K562 (cell line): ENCODE measurements at regions not wholly inside any gene's neighbourhood (a gene's known extent, or its start where the extent isn't known, plus 50 kb on each side); places are given as distances from the start of the nearest gene placed in this dataset.

Experiments
- ATAC-seq: fragments of 200-7000 bp; cut with Tn5 transposase; 3 replicates; pipeline ENCODE4 v1.9.1; 2020; ENCODE audit warnings: moderate library complexity
- BruUV-seq: library from RNA; stranded (reverse); fragments of 400-500 nt; replicated peaks from 2 replicates; lab custom pipeline; 2021; lab: Mats Ljungman, UMichigan
- CTCF ChIA-PET: fragments of 300-600 bp; formaldehyde crosslinking; extraction: SDS; loops from one replicate; lab custom pipeline; 2021; ENCODE audit warnings: low intra/inter-chr PET ratio; lab: Yijun Ruan, JAX
- POLR2A ChIA-PET: fragments of 300-600, 350-650 bp; sonication (Branson Sonifier 250); formaldehyde crosslinking; extraction: SDS; loops from one replicate; lab custom pipeline; 2021; ENCODE audit warnings: antibody characterized with exemption, inconsistent platforms; lab: Yijun Ruan, JAX
- DNase-seq, 4 experiments: peaks; one replicate each; pipeline versions ENCODE4 v3.0.0 to v3.0.0-alpha.2; 2011 to 2018; ENCODE audit warnings: low spot score in 3 of 4, mixed read lengths in 3 of 4; ENCODE audit errors: extremely low read depth in 1 of 4
- FAIRE-seq: peaks from 2 replicates; lab custom pipeline; 2011; peaks lifted over from hg19 to GRCh38; lab: Jason Lieb, UNC
- H2AFZ ChIP-seq: 2 replicates; pipeline ENCODE4 v1.6.0; 2011; ENCODE audit warnings: low read depth, low read length, control low read depth, inconsistent platforms
- H3K27ac ChIP-seq: fragments of 200-600 bp; 3 replicates; pipeline ENCODE4 v1.8.0; 2011; ENCODE audit warnings: low read depth, mild to moderate bottlenecking, control low read depth, inconsistent platforms, low read length, moderate library complexity, mixed read lengths; ENCODE audit errors: extremely low read depth
- H3K27me3 ChIP-seq, 2 experiments: fragments of 300-600 bp in 1 of 2; 2 replicates in 1 of 2; 3 replicates in 1 of 2; pipeline versions ENCODE4 v1.6.0 to v1.8.0; 2011; ENCODE audit warnings: inconsistent platforms in 2 of 2, low read length in 2 of 2, mild to moderate bottlenecking in 1 of 2, mixed read lengths in 1 of 2, moderate library complexity in 1 of 2; ENCODE audit not compliant: control insufficient read depth in 2 of 2, insufficient read depth in 2 of 2
- H3K36me3 ChIP-seq: fragments of 300-600 bp; 3 replicates; pipeline ENCODE4 v1.8.0; 2011; ENCODE audit warnings: mild to moderate bottlenecking, low read length, inconsistent platforms; ENCODE audit not compliant: control insufficient read depth, insufficient read depth
- H3K4me1 ChIP-seq, 2 experiments: fragments of 200-600 bp in 1 of 2; replicated peaks in 1 of 2; 2 replicates in 1 of 2; 3 replicates in 1 of 2; pipeline versions ENCODE4 v1.5.1 to v1.8.0; 2011; ENCODE audit warnings: inconsistent platforms in 2 of 2, low read length in 2 of 2, mild to moderate bottlenecking in 1 of 2, mixed read lengths in 1 of 2, moderate library complexity in 1 of 2; ENCODE audit not compliant: control insufficient read depth in 2 of 2, insufficient read depth in 2 of 2
- H3K4me2 ChIP-seq: 2 replicates; pipeline ENCODE4 v1.6.1; 2011; ENCODE audit warnings: low read length, control low read depth, inconsistent platforms, mixed read lengths; ENCODE audit not compliant: insufficient read depth
- H3K4me3 ChIP-seq: fragments of 200-600 bp; sonication (generic), shearing (Covaris generic); 2 replicates; pipeline ENCODE4 v1.5.1; 2016; ENCODE audit warnings: control low read depth, inconsistent platforms
- H3K79me2 ChIP-seq: fragments of 200-600 bp; 3 replicates; pipeline ENCODE4 v1.8.0; 2011; ENCODE audit warnings: low read length, inconsistent platforms; ENCODE audit not compliant: control insufficient read depth, insufficient read depth
- H3K9ac ChIP-seq, 2 experiments: 2 replicates each; pipeline versions ENCODE4 v1.6.0 to v1.6.1; 2011; ENCODE audit warnings: low read depth in 2 of 2, low read length in 2 of 2, control low read depth in 1 of 2, inconsistent platforms in 1 of 2, mild to moderate bottlenecking in 1 of 2, mixed read lengths in 1 of 2; ENCODE audit not compliant: insufficient read depth in 1 of 2
- H3K9me1 ChIP-seq: one replicate; pipeline ENCODE4 v1.6.0; 2011; ENCODE audit warnings: inconsistent platforms, mild to moderate bottlenecking, low read length, moderate library complexity; ENCODE audit not compliant: control insufficient read depth, insufficient read depth
- H3K9me3 ChIP-seq: replicated peaks from 2 replicates; pipeline ENCODE4 v1.5.1; 2011; ENCODE audit warnings: low read depth, low read length, inconsistent platforms; ENCODE audit not compliant: control insufficient read depth, insufficient read depth
- H4K20me1 ChIP-seq: replicated peaks from 2 replicates; pipeline ENCODE4 v1.6.1; 2011; ENCODE audit warnings: low read length, inconsistent platforms, mixed read lengths; ENCODE audit not compliant: control insufficient read depth, insufficient read depth
- ADNP ChIP-seq: fragments of 200-800 bp; sonication (Bioruptor generic); IDR thresholded peaks from 2 replicates; pipeline ENCODE4 v1.6.1; 2016; ENCODE audit warnings: missing genetic modification characterization, missing compliant biosample characterization
- BCL6 ChIP-seq: fragments of 250-450 bp; sonication (Bioruptor Pico); IDR thresholded peaks from 2 replicates; pipeline ENCODE4 v1.4.0; 2020
- CHCHD3 ChIP-seq: fragments of 250-450 bp; sonication (Bioruptor Pico); IDR thresholded peaks from 2 replicates; pipeline ENCODE4 v2.1.2; 2022; ENCODE audit warnings: mild to moderate bottlenecking
- E2F3 ChIP-seq: fragments of 250-450 bp; sonication (Bioruptor Pico); IDR thresholded peaks from 2 replicates; pipeline ENCODE4 v1.4.0; 2020; ENCODE audit warnings: mild to moderate bottlenecking
- KAT7 ChIP-seq: sonication (generic); formaldehyde crosslinking; IDR thresholded peaks from 2 replicates; pipeline ENCODE4 v1.8.0; 2022; ENCODE audit warnings: missing genetic modification reagents, mild to moderate bottlenecking, borderline replicate concordance
- KLF1 ChIP-seq: fragments of 450-650 bp; IDR thresholded peaks from 2 replicates; pipeline ENCODE4 v1.6.1; 2016; ENCODE audit warnings: missing genetic modification characterization, missing compliant biosample characterization
- KLF6 ChIP-seq: fragments of 250-450 bp; sonication (Bioruptor Pico); IDR thresholded peaks from 2 replicates; pipeline ENCODE4 v1.4.0; 2020; ENCODE audit warnings: mild to moderate bottlenecking, moderate library complexity, borderline replicate concordance
- MTA3 ChIP-seq: fragments of 450-650 bp; formaldehyde crosslinking; IDR thresholded peaks from 2 replicates; pipeline ENCODE4 v1.6.1; 2017; ENCODE audit warnings: mild to moderate bottlenecking, borderline replicate concordance
- PCBP1 ChIP-seq: fragments of 200-400 bp; formaldehyde crosslinking; IDR thresholded peaks from 2 replicates; pipeline ENCODE4 v1.6.1; 2018; ENCODE audit warnings: mild to moderate bottlenecking, low read depth, low read length; ENCODE audit not compliant: poor library complexity, severe bottlenecking
- RBM39 ChIP-seq: fragments of 200-400 bp; formaldehyde crosslinking; optimal IDR thresholded peaks from 2 replicates; pipeline ENCODE3; 2018; ENCODE audit warnings: low read depth, low read length
- SREBF2 ChIP-seq: sonication (generic); formaldehyde crosslinking; IDR thresholded peaks from 2 replicates; pipeline ENCODE4 v1.4.0; 2020; ENCODE audit warnings: mild to moderate bottlenecking, missing genetic modification reagents
- ZNF347 ChIP-seq: fragments of 450-650 bp; formaldehyde crosslinking; IDR thresholded peaks from 2 replicates; pipeline ENCODE4 v1.4.0; 2020; ENCODE audit warnings: low read depth, mild to moderate bottlenecking, moderate library complexity
- ZNF354B ChIP-seq: fragments of 250-450 bp; sonication (Bioruptor Pico); IDR thresholded peaks from 2 replicates; pipeline ENCODE4 v1.4.0; 2020
- WGBS: fragments of 100-300 bp; shearing (Covaris generic); methylation state at CpG from one replicate; pipeline ENCODE4 v1.1.6; 2016; ENCODE audit warnings: low coverage, mixed read lengths; ENCODE audit not compliant: insufficient coverage; ENCODE audit errors: missing lambda C conversion rate; 5-methylcytosine and 5-hydroxymethylcytosine counted together
- in situ Hi-C: fragments of 300-500 bp; cut with MboI; formaldehyde crosslinking; loops from 4 replicates; pipeline ENCODE4 v1.15.0; 2018; ENCODE audit warnings: inconsistent platforms, mixed read lengths
- intact Hi-C: fragments of 100-400 bp; cut with micrococcal nuclease; formaldehyde crosslinking; loops from 2 replicates; pipeline ENCODE4 v1.14.2; 2022
- TF ChIP-seq, protein P1 (sequence below): fragments of 250-450 bp; sonication (Bioruptor Pico); IDR thresholded peaks from 2 replicates; pipeline ENCODE4 v1.9.0; 2021; ENCODE audit warnings: mild to moderate bottlenecking
- TF ChIP-seq, protein P2 (sequence below): fragments of 450-650 bp; IDR thresholded peaks from 2 replicates; pipeline ENCODE4 v1.6.1; 2018; ENCODE audit not compliant: partially characterized antibody
- TF ChIP-seq, protein P3 (sequence below): sonication (generic); formaldehyde crosslinking; IDR thresholded peaks from 2 replicates; pipeline ENCODE4 v1.8.0; 2022; ENCODE audit warnings: mild to moderate bottlenecking, missing genetic modification reagents

DNA sequence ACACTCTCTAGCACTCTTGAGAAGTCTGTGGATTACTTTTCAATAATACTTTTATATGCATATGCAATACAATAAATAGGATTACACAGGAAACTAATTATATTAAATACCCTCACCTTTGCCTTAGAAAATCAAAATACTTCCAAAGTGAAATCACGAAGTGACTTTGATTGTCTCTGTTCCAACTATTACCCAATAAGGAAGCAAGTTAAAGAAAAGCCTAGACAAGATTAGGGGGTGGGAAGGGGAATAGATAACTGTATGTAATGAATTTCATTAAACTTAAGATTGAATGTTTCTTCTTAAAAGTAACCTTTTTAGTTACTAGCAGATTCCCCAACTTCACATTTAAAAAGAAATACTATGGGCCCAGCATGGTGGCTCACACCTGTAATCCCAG lies 66.6 kb upstream of the SOX4 start:
- H3K79me2 ChIP-seq = no peaks in the 10 kb centered on the region
- CTCF ChIA-PET = no interaction called here

More for the DNA sequence above, 66.6 kb upstream of the SOX4 start:
- DNase-seq (no peak), ATAC-seq (no peak), FAIRE-seq (no peak)
- 0% methylated on average over 1 of the region's 1 CpG for WGBS
- TF ChIP-seq ZNF347 (CRISPR knock-in tag) (no peak), ADNP (no peak), KAT7 (no peak), BCL6 (CRISPR knock-in tag) (no peak), RBM39 (no peak), PCBP1 (no peak), E2F3 (CRISPR knock-in tag) (no peak), MTA3 (no peak), KLF6 (CRISPR knock-in tag) (no peak), KLF1 (tag) (no peak), CHCHD3 (CRISPR knock-in tag) (no peak), ZNF354B (CRISPR knock-in tag) (no peak), SREBF2 (CRISPR knock-in tag) (no peak)
- TF ChIP-seq, protein P1, sequence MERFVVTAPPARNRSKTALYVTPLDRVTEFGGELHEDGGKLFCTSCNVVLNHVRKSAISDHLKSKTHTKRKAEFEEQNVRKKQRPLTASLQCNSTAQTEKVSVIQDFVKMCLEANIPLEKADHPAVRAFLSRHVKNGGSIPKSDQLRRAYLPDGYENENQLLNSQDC = no peak
- TF ChIP-seq, protein P2, sequence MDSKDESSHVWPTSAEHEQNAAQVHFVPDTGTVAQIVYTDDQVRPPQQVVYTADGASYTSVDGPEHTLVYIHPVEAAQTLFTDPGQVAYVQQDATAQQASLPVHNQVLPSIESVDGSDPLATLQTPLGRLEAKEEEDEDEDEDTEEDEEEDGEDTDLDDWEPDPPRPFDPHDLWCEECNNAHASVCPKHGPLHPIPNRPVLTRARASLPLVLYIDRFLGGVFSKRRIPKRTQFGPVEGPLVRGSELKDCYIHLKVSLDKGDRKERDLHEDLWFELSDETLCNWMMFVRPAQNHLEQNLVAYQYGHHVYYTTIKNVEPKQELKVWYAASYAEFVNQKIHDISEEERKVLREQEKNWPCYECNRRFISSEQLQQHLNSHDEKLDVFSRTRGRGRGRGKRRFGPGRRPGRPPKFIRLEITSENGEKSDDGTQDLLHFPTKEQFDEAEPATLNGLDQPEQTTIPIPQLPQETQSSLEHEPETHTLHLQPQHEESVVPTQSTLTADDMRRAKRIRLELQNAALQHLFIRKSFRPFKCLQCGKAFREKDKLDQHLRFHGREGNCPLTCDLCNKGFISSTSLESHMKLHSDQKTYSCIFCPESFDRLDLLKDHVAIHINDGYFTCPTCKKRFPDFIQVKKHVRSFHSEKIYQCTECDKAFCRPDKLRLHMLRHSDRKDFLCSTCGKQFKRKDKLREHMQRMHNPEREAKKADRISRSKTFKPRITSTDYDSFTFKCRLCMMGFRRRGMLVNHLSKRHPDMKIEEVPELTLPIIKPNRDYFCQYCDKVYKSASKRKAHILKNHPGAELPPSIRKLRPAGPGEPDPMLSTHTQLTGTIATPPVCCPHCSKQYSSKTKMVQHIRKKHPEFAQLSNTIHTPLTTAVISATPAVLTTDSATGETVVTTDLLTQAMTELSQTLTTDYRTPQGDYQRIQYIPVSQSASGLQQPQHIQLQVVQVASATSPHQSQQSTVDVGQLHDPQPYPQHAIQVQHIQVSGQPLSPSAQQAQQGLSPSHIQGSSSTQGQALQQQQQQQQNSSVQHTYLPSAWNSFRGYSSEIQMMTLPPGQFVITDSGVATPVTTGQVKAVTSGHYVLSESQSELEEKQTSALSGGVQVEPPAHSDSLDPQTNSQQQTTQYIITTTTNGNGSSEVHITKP = no peak
- TF ChIP-seq, protein P3, sequence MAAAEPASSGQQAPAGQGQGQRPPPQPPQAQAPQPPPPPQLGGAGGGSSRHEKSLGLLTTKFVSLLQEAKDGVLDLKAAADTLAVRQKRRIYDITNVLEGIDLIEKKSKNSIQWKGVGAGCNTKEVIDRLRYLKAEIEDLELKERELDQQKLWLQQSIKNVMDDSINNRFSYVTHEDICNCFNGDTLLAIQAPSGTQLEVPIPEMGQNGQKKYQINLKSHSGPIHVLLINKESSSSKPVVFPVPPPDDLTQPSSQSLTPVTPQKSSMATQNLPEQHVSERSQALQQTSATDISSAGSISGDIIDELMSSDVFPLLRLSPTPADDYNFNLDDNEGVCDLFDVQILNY = no peak
- Histone ChIP-seq H3K27me3 (peaks cover 15 to 16% of the 10 kb centered on the region in 2 experiments; a peak in 4 of 5 replicates), H2AFZ (no peak overlapping the region), H4K20me1 (no peaks in the 10 kb centered on the region), H3K9me3 (no peaks in the 10 kb centered on the region), H3K4me2 (no peak overlapping the region), H3K36me3 (no peaks in the 10 kb centered on the region), H3K9me1 (no peaks in the 10 kb centered on the region), H3K27ac (no peak overlapping the region), H3K9ac (no peak overlapping the region), H3K4me3 (no peak overlapping the region), H3K4me1 (no peaks in the 10 kb centered on the region)
- no TSS peak for BruUV-seq
- intact Hi-C loops = no loop called here
- POLR2A ChIA-PET = interaction anchor here (0.7 to 1.2 kb wide), 2 partner anchors 61 to 514 kb away, joined by 3 read pairs; no protein-coding TSS in a partner anchor
- in situ Hi-C loops = no loop called here
